ENCODE measurements at regions not wholly inside any gene's neighbourhood (a gene's known extent, or its start where the extent isn't known, plus 50 kb on each side); places are given as distances from the start of the nearest gene placed in this dataset.

- no peak for DNase-seq
Measured at GRCh38 chr1:90189889-90190288, 195.0 kb downstream of the ZNF326 start.

GRCh38 chr1:90187323-90187585 lies 192.3 kb downstream of the ZNF326 start:
- DNase-seq = no peak

GRCh38 chr1:90186506-90187322 lies 191.8 kb downstream of the ZNF326 start:
- no peak for DNase-seq

- DNase-seq = no peak
Measured at GRCh38 chr1:90176530-90176929, 181.6 kb downstream of the ZNF326 start.

- DNase-seq = no peak
Measured at GRCh38 chr1:90175490-90176167, 180.7 kb downstream of the ZNF326 start.

GRCh38 chr1:90174246-90174645 lies 179.3 kb downstream of the ZNF326 start:
- DNase-seq = no peak

GRCh38 chr1:90162216-90162615 lies 167.3 kb downstream of the ZNF326 start:
- no peak for DNase-seq

GRCh38 chr1:90161625-90162024 lies 166.7 kb downstream of the ZNF326 start:
- DNase-seq = no peak

- no peak for DNase-seq
Measured at GRCh38 chr1:90155721-90156487, 161.0 kb downstream of the ZNF326 start.

- no peak for DNase-seq
Measured at GRCh38 chr1:90154711-90155110, 159.8 kb downstream of the ZNF326 start.

- no peak for DNase-seq
Measured at GRCh38 chr1:90149101-90149500, 154.2 kb downstream of the ZNF326 start.

- no peak for DNase-seq
Measured at GRCh38 chr1:90147093-90147492, 152.2 kb downstream of the ZNF326 start.

- no peak for DNase-seq
Measured at GRCh38 chr1:90144820-90145219, 149.9 kb downstream of the ZNF326 start.

- DNase-seq = no peak
Measured at GRCh38 chr1:90143591-90143990, 148.7 kb downstream of the ZNF326 start.

GRCh38 chr1:90142697-90143096 lies 147.8 kb downstream of the ZNF326 start:
- DNase-seq = no peak

GRCh38 chr1:90139837-90140236 lies 144.9 kb downstream of the ZNF326 start:
- DNase-seq = no peak

GRCh38 chr1:90135286-90135685 lies 140.4 kb downstream of the ZNF326 start:
- DNase-seq = no peak

GRCh38 chr1:90134175-90134955 lies 139.5 kb downstream of the ZNF326 start:
- DNase-seq = peak; percentile 91

- peak; percentile 70 for DNase-seq
Measured at GRCh38 chr1:90133133-90133532, 138.2 kb downstream of the ZNF326 start.

GRCh38 chr1:90132306-90132705 lies 137.4 kb downstream of the ZNF326 start:
- no peak for DNase-seq

- no peak for DNase-seq
Measured at GRCh38 chr1:90127288-90127953, 132.5 kb downstream of the ZNF326 start.

GRCh38 chr1:90126834-90127233 lies 131.9 kb downstream of the ZNF326 start:
- DNase-seq = no peak

Data from NCI-H1694 treated with DMSO at 0.1 percent for 48 hours (cell line).